ENCODE measurements at regions not wholly inside any gene's neighbourhood (a gene's known extent, or its start where the extent isn't known, plus 50 kb on each side); places are given as distances from the start of the nearest gene placed in this dataset.
"Not testable (repeated sequence)": the region's sequence is repeated elsewhere in the genome, so short reads cannot be mapped to it uniquely, and the experiment has no call there.

DNA sequence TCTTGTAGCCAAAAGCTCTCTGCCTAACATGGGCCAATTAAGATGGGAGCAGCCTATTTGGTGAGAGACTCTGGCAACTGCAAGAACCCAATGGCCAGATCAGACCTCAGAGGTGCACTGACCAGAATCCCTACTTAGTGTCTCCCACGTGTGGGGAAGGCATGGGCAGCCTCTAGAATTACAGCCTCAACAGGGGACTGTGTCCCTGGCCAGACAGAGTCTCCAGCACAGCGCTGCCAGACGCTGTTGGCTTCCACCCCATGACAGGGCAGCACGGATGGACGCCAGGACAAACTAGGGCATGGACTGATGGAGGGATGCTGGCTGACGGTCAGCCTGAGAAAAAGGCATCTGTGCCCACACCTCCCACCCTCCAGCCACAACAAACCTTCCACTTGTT lies 729.3 kb upstream of the AUTS2 start:
- Histone ChIP-seq H3F3A (ENCODE audit: insufficient read depth, low read length) (no peaks in the 10 kb centered on the region), H3K27me3 (replicated peaks; ENCODE audit: insufficient read depth, low read length) (no peaks in the 10 kb centered on the region), H3K4me1 (ENCODE audit: low read length) (no peaks in the 10 kb centered on the region), H3K9ac (ENCODE audit: low read length) (no peak overlapping the region), H4K20me1 (ENCODE audit: insufficient read depth, low read length) (no peaks in the 10 kb centered on the region), H3K9me2 (replicated peaks; ENCODE audit: insufficient read depth, low read length) (no peaks in the 10 kb centered on the region), H3K9me3 (replicated peaks; ENCODE audit: insufficient read depth, low read length) (no peaks in the 10 kb centered on the region), H3K27ac (ENCODE audit: low read length) (no peak overlapping the region), H3K4me3 (ENCODE audit: low read length) (no peak overlapping the region), H3K4me2 (ENCODE audit: low read depth, low read length) (no peak overlapping the region), H3K79me2 (ENCODE audit: low read length) (no peaks in the 10 kb centered on the region), H3K36me3 (replicated peaks; ENCODE audit: insufficient read depth, low read length) (no peaks in the 10 kb centered on the region), H2AFZ (ENCODE audit: low read length) (no peak overlapping the region)
- no peak for TF ChIP-seq EZH2 (optimal IDR thresholded peaks at IDR 0.05; ENCODE audit: low read depth, low read length)
- no peak for TF ChIP-seq EZH2phosphoT487 (IDR thresholded peaks at IDR 0.05; ENCODE audit: low read length)
- TF ChIP-seq, protein P1, sequence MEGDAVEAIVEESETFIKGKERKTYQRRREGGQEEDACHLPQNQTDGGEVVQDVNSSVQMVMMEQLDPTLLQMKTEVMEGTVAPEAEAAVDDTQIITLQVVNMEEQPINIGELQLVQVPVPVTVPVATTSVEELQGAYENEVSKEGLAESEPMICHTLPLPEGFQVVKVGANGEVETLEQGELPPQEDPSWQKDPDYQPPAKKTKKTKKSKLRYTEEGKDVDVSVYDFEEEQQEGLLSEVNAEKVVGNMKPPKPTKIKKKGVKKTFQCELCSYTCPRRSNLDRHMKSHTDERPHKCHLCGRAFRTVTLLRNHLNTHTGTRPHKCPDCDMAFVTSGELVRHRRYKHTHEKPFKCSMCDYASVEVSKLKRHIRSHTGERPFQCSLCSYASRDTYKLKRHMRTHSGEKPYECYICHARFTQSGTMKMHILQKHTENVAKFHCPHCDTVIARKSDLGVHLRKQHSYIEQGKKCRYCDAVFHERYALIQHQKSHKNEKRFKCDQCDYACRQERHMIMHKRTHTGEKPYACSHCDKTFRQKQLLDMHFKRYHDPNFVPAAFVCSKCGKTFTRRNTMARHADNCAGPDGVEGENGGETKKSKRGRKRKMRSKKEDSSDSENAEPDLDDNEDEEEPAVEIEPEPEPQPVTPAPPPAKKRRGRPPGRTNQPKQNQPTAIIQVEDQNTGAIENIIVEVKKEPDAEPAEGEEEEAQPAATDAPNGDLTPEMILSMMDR (IDR thresholded peaks at IDR 0.05; ENCODE audit: low read length): no peak
- DNase-seq: no peak

DNA sequence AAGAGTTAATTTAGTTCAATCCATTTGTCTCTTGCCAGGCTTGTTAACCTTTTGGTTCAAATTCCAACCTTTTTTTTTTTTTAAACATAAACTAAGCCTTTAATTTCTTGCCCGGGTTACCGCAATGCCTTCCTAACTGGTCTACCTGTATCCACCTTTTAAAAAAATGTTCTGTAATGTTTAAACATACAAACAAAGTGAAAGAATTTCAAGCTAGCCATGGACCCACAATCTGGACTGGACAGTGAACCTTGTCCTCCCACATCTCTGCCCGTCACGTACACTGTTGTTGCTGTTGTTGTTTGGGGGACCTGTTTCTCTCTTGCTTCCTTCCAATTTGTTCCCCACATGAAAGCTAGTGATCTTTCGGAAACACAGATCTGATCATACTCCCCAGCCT lies 724.7 kb upstream of the AUTS2 start:
- Histone ChIP-seq H3K9me3 (replicated peaks; ENCODE audit: insufficient read depth, low read length) (no peaks in the 10 kb centered on the region), H3K4me1 (ENCODE audit: low read length) (no peaks in the 10 kb centered on the region), H2AFZ (ENCODE audit: low read length) (no peak overlapping the region), H3K4me3 (ENCODE audit: low read length) (no peak overlapping the region), H3K27ac (ENCODE audit: low read length) (no peak overlapping the region), H3K9ac (ENCODE audit: low read length) (no peak overlapping the region), H4K20me1 (ENCODE audit: insufficient read depth, low read length) (no peaks in the 10 kb centered on the region), H3K79me2 (ENCODE audit: low read length) (no peaks in the 10 kb centered on the region), H3K27me3 (replicated peaks; ENCODE audit: insufficient read depth, low read length) (no peaks in the 10 kb centered on the region), H3F3A (ENCODE audit: insufficient read depth, low read length) (no peaks in the 10 kb centered on the region), H3K4me2 (ENCODE audit: low read depth, low read length) (no peak overlapping the region), H3K36me3 (replicated peaks; ENCODE audit: insufficient read depth, low read length) (no peaks in the 10 kb centered on the region), H3K9me2 (replicated peaks; ENCODE audit: insufficient read depth, low read length) (no peaks in the 10 kb centered on the region)
- TF ChIP-seq, protein P1 (IDR thresholded peaks at IDR 0.05; ENCODE audit: low read length): no peak
- TF ChIP-seq EZH2 (optimal IDR thresholded peaks at IDR 0.05; ENCODE audit: low read depth, low read length) (no peak), EZH2phosphoT487 (IDR thresholded peaks at IDR 0.05; ENCODE audit: low read length) (no peak)
- no peak for DNase-seq

DNA sequence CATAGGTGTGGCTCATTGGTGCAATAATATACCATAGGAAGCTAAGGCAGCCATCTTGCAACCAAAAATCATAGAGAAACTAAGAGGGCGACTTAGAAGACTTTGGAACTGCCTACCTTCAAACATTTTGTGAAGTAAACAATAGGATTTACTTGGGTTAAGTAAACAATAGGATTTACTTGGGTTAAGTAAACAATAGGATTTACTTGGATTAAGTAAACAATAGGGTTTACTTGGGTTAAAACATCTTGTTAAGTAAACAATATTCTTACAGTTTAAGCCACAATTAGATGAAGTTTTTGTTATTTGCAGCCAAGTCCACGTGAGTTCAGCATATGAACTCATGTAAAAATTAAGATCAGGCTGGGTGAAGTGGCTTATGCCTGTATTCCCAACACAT lies 722.4 kb upstream of the AUTS2 start:
- H2AFZ ChIP-seq (ENCODE audit: low read length): no peak overlapping the region
- no peaks in the 10 kb centered on the region for H3K79me2 ChIP-seq (ENCODE audit: low read length)
- no peak overlapping the region for H3K27ac ChIP-seq (ENCODE audit: low read length)
- no peaks in the 10 kb centered on the region for H3F3A ChIP-seq (ENCODE audit: insufficient read depth, low read length)
- no peaks in the 10 kb centered on the region for H3K9me3 ChIP-seq (replicated peaks; ENCODE audit: insufficient read depth, low read length)
- no peaks in the 10 kb centered on the region for H4K20me1 ChIP-seq (ENCODE audit: insufficient read depth, low read length)
- no peaks in the 10 kb centered on the region for H3K9me2 ChIP-seq (replicated peaks; ENCODE audit: insufficient read depth, low read length)
- DNase-seq: no peak
- no peak overlapping the region for H3K4me3 ChIP-seq (ENCODE audit: low read length)
- no peaks in the 10 kb centered on the region for H3K27me3 ChIP-seq (replicated peaks; ENCODE audit: insufficient read depth, low read length)
- TF ChIP-seq EZH2 (optimal IDR thresholded peaks at IDR 0.05; ENCODE audit: low read depth, low read length) (no peak), EZH2phosphoT487 (IDR thresholded peaks at IDR 0.05; ENCODE audit: low read length) (no peak)
- TF ChIP-seq, protein P1 (IDR thresholded peaks at IDR 0.05; ENCODE audit: low read length): no peak
- no peak overlapping the region for H3K9ac ChIP-seq (ENCODE audit: low read length)
- no peak overlapping the region for H3K4me2 ChIP-seq (ENCODE audit: low read depth, low read length)
- H3K36me3 ChIP-seq (replicated peaks; ENCODE audit: insufficient read depth, low read length): no peaks in the 10 kb centered on the region
- no peaks in the 10 kb centered on the region for H3K4me1 ChIP-seq (ENCODE audit: low read length)

DNA sequence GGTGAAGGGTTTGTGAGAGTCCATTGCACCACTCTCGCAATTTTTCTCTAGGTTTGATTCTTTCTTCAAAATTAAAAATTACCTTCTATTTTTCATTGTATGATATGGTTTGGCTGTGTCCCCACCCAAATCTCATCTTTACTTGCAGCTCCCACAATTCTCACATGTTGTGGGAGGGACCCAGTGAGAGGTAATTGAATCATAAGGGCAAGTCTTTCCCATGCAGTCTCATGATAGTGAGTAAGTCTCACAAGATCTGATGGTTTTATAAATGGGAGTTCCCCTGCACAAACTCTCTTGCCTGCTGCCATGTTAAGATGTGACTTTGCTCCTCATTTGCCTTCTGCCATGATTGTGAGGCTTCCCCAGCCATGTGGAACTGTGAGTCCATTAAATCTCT lies 711.2 kb upstream of the AUTS2 start:
- not testable (repeated sequence) for H3K27me3 ChIP-seq (replicated peaks; ENCODE audit: insufficient read depth, low read length)

More for the DNA sequence above, 711.2 kb upstream of the AUTS2 start:
- H3K9me2 ChIP-seq (replicated peaks; ENCODE audit: insufficient read depth, low read length); H3K9me3 ChIP-seq (replicated peaks; ENCODE audit: insufficient read depth, low read length); H3K4me3 ChIP-seq (ENCODE audit: low read length); H3K4me1 ChIP-seq (ENCODE audit: low read length); H3K36me3 ChIP-seq (replicated peaks; ENCODE audit: insufficient read depth, low read length); H3K27ac ChIP-seq (ENCODE audit: low read length); H3K9ac ChIP-seq (ENCODE audit: low read length); DNase-seq; H4K20me1 ChIP-seq (ENCODE audit: insufficient read depth, low read length); H3K79me2 ChIP-seq (ENCODE audit: low read length); H3K4me2 ChIP-seq (ENCODE audit: low read depth, low read length); H3F3A ChIP-seq (ENCODE audit: insufficient read depth, low read length); H2AFZ ChIP-seq (ENCODE audit: low read length): not testable (repeated sequence)
